Karpas-422 (cell line): ENCODE measurements at regions not wholly inside any gene's neighbourhood (a gene's known extent, or its start where the extent isn't known, plus 50 kb on each side); places are given as distances from the start of the nearest gene placed in this dataset.

Source experiments
- DNase-seq: peaks from one replicate; pipeline ENCODE4 v3.0.0-alpha.2; 2015
- H2AFZ ChIP-seq: fragments of 200-600 bp; sonication (generic); 2 replicates; pipeline ENCODE4 v1.6.1; 2014; ENCODE audit warnings: antibody characterized with exemption, low read length, mixed read lengths
- H3K27ac ChIP-seq: fragments of 200-600 bp; sonication (generic); 2 replicates; pipeline ENCODE4 v1.5.1; 2014; ENCODE audit warnings: mild to moderate bottlenecking, low read length, moderate library complexity
- H3K27me3 ChIP-seq: fragments of 200-600 bp; sonication (generic); 2 replicates; pipeline ENCODE4 v1.6.1; 2014; ENCODE audit warnings: low read length, mixed read lengths
- H3K36me3 ChIP-seq: fragments of 200-600 bp; sonication (generic); 2 replicates; pipeline ENCODE4 v1.6.1; 2014; ENCODE audit warnings: low read length, mixed read lengths; ENCODE audit not compliant: insufficient read depth
- H3K4me1 ChIP-seq: fragments of 200-600 bp; sonication (generic); 2 replicates; pipeline ENCODE4 v1.6.1; 2014; ENCODE audit warnings: mild to moderate bottlenecking, low read length, mixed read lengths
- H3K4me2 ChIP-seq: fragments of 200-600 bp; sonication (generic); 2 replicates; pipeline ENCODE4 v1.6.1; 2014; ENCODE audit warnings: low read length, low read depth, mild to moderate bottlenecking; ENCODE audit not compliant: poor library complexity, severe bottlenecking
- H3K4me3 ChIP-seq: fragments of 200-600 bp; sonication (generic); 2 replicates; pipeline ENCODE4 v1.5.1; 2014; ENCODE audit warnings: mild to moderate bottlenecking, antibody characterized with exemption, low read length, mixed read lengths
- H3K79me2 ChIP-seq: fragments of 200-600 bp; sonication (generic); 2 replicates; pipeline ENCODE4 v1.6.1; 2014; ENCODE audit warnings: mild to moderate bottlenecking, low read length, mixed read lengths
- H3K9ac ChIP-seq: fragments of 200-600 bp; sonication (generic); 2 replicates; pipeline ENCODE4 v1.6.0; 2014; ENCODE audit warnings: low read length
- H3K9me2 ChIP-seq: fragments of 200-600 bp; sonication (generic), shearing (Covaris generic); replicated peaks from 2 replicates; pipeline ENCODE4 v1.6.0; 2014; ENCODE audit warnings: mild to moderate bottlenecking, low read length, moderate library complexity; ENCODE audit not compliant: insufficient read depth
- H3K9me3 ChIP-seq: fragments of 300-700, 200-600 bp; sonication (generic); 2 replicates; pipeline ENCODE4 v1.6.1; 2014; ENCODE audit warnings: low read length, mixed read lengths
- H4K20me1 ChIP-seq: fragments of 200-600 bp; sonication (generic); 2 replicates; pipeline ENCODE4 v1.6.1; 2014; ENCODE audit warnings: mild to moderate bottlenecking, antibody characterized with exemption, low read length, low read depth; ENCODE audit not compliant: insufficient read depth

GRCh38 chr6:88494401-88495140, 328.4 kb upstream of the CNR1 start:
- Histone ChIP-seq H3K9me3 (no peaks in the 10 kb centered on the region), H2AFZ (no peak overlapping the region), H3K79me2 (no peaks in the 10 kb centered on the region), H3K4me3 (no peak overlapping the region), H4K20me1 (no peaks in the 10 kb centered on the region), H3K4me1 (no peaks in the 10 kb centered on the region; the same call in 1 of the 2 replicates), H3K27ac (no peak overlapping the region), H3K27me3 (no peaks in the 10 kb centered on the region), H3K9me2 (no peaks in the 10 kb centered on the region), H3K36me3 (no peaks in the 10 kb centered on the region), H3K9ac (no peak overlapping the region), H3K4me2 (no peak overlapping the region)
- DNase-seq = no peak

GRCh38 chr6:88493717-88494116, 327.6 kb upstream of the CNR1 start:
- Histone ChIP-seq H3K4me3 (no peak overlapping the region), H3K27ac (no peak overlapping the region), H3K27me3 (no peaks in the 10 kb centered on the region), H3K36me3 (no peaks in the 10 kb centered on the region), H3K4me1 (no peaks in the 10 kb centered on the region), H3K9me2 (no peaks in the 10 kb centered on the region), H3K9ac (no peak overlapping the region), H3K79me2 (no peaks in the 10 kb centered on the region), H3K4me2 (no peak overlapping the region), H2AFZ (no peak overlapping the region), H4K20me1 (no peaks in the 10 kb centered on the region), H3K9me3 (no peaks in the 10 kb centered on the region)
- no peak for DNase-seq

- no peaks in the 10 kb centered on the region for H3K9me2 ChIP-seq
- no peak for DNase-seq
- H3K27ac ChIP-seq = no peak overlapping the region
- H4K20me1 ChIP-seq = no peaks in the 10 kb centered on the region
- H3K9me3 ChIP-seq = no peaks in the 10 kb centered on the region
- no peaks in the 10 kb centered on the region for H3K79me2 ChIP-seq
- H3K4me3 ChIP-seq = no peak overlapping the region
- H3K9ac ChIP-seq = no peak overlapping the region
- H2AFZ ChIP-seq = no peak overlapping the region
- no peaks in the 10 kb centered on the region for H3K27me3 ChIP-seq
- no peaks in the 10 kb centered on the region for H3K4me1 ChIP-seq
- H3K36me3 ChIP-seq = no peaks in the 10 kb centered on the region
- no peak overlapping the region for H3K4me2 ChIP-seq
These were observed 326.7 kb upstream of the CNR1 start for GRCh38 chr6:88492824-88493223.

- Histone ChIP-seq H3K79me2 (no peaks in the 10 kb centered on the region), H4K20me1 (no peaks in the 10 kb centered on the region), H3K4me3 (no peak overlapping the region), H3K4me1 (no peaks in the 10 kb centered on the region), H2AFZ (no peak overlapping the region), H3K36me3 (no peaks in the 10 kb centered on the region), H3K27ac (no peak overlapping the region), H3K27me3 (no peaks in the 10 kb centered on the region), H3K9me3 (no peaks in the 10 kb centered on the region), H3K4me2 (no peak overlapping the region), H3K9me2 (no peaks in the 10 kb centered on the region), H3K9ac (no peak overlapping the region)
- DNase-seq = no peak
These were observed 326.1 kb upstream of the CNR1 start for GRCh38 chr6:88492241-88492640.

- Histone ChIP-seq H2AFZ (no peak overlapping the region), H3K27me3 (no peaks in the 10 kb centered on the region), H3K36me3 (no peaks in the 10 kb centered on the region), H3K9me3 (no peaks in the 10 kb centered on the region), H3K4me1 (no peaks in the 10 kb centered on the region), H3K4me2 (no peak overlapping the region), H3K79me2 (no peaks in the 10 kb centered on the region), H3K9me2 (no peaks in the 10 kb centered on the region), H3K27ac (no peak overlapping the region), H3K9ac (no peak overlapping the region), H4K20me1 (no peaks in the 10 kb centered on the region), H3K4me3 (no peak overlapping the region)
- no peak for DNase-seq
These were observed 325.2 kb upstream of the CNR1 start for GRCh38 chr6:88491266-88491880.

- Histone ChIP-seq H3K9me2 (no peaks in the 10 kb centered on the region), H4K20me1 (no peaks in the 10 kb centered on the region), H3K27me3 (no peaks in the 10 kb centered on the region), H3K27ac (no peak overlapping the region), H3K4me3 (no peak overlapping the region), H3K9me3 (no peaks in the 10 kb centered on the region), H2AFZ (no peak overlapping the region), H3K36me3 (no peaks in the 10 kb centered on the region), H3K9ac (no peak overlapping the region), H3K4me2 (no peak overlapping the region), H3K4me1 (no peaks in the 10 kb centered on the region), H3K79me2 (no peaks in the 10 kb centered on the region)
- DNase-seq = no peak
These were observed 324.7 kb upstream of the CNR1 start for GRCh38 chr6:88490908-88491264.

- no peaks in the 10 kb centered on the region for H4K20me1 ChIP-seq
- no peak overlapping the region for H3K27ac ChIP-seq
- H3K4me2 ChIP-seq = no peak overlapping the region
- no peak for DNase-seq
- no peaks in the 10 kb centered on the region for H3K4me1 ChIP-seq
- no peak overlapping the region for H3K9ac ChIP-seq
- H3K79me2 ChIP-seq = no peaks in the 10 kb centered on the region
- no peak overlapping the region for H2AFZ ChIP-seq
- no peaks in the 10 kb centered on the region for H3K9me3 ChIP-seq
- no peaks in the 10 kb centered on the region for H3K27me3 ChIP-seq
- H3K36me3 ChIP-seq = no peaks in the 10 kb centered on the region
- no peaks in the 10 kb centered on the region for H3K9me2 ChIP-seq
- no peak overlapping the region for H3K4me3 ChIP-seq
These were observed 324.2 kb upstream of the CNR1 start for GRCh38 chr6:88490195-88490907.

- Histone ChIP-seq H3K27me3 (no peaks in the 10 kb centered on the region), H3K36me3 (no peaks in the 10 kb centered on the region), H2AFZ (no peak overlapping the region), H3K79me2 (no peaks in the 10 kb centered on the region), H3K4me1 (no peaks in the 10 kb centered on the region), H3K4me2 (no peak overlapping the region), H4K20me1 (no peaks in the 10 kb centered on the region), H3K9ac (no peak overlapping the region), H3K4me3 (no peak overlapping the region), H3K27ac (no peak overlapping the region), H3K9me2 (no peaks in the 10 kb centered on the region), H3K9me3 (no peaks in the 10 kb centered on the region)
- DNase-seq = no peak
These were observed 317.3 kb upstream of the CNR1 start for GRCh38 chr6:88483424-88483823.
